Calu3 (cell line): ENCODE measurements at regions not wholly inside any gene's neighbourhood (a gene's known extent, or its start where the extent isn't known, plus 50 kb on each side); places are given as distances from the start of the nearest gene placed in this dataset.

Experiments used
- BruUV-seq: library from RNA; stranded (reverse); fragments of 400-500 nt; replicated peaks from 2 replicates; lab custom pipeline; 2021; lab: Mats Ljungman, UMichigan
- CTCF ChIA-PET: fragments of 300-600 bp; sonication (Branson Sonifier 250); formaldehyde crosslinking; loops from one replicate; lab custom pipeline; 2022; ENCODE audit warnings: antibody characterized with exemption; lab: Charles Lee
- DNase-seq: peaks from one replicate; pipeline ENCODE4 v3.0.0; 2022
- H3K27ac Mint-ChIP-seq: one replicate; pipeline ENCODE4 v1.8.0; 2022; ENCODE audit warnings: mixed read lengths; ENCODE audit not compliant: unreplicated experiment
- H3K27me3 Mint-ChIP-seq: one replicate; pipeline ENCODE4 v1.8.0; 2022; ENCODE audit warnings: mixed read lengths; ENCODE audit not compliant: unreplicated experiment
- H3K36me3 Mint-ChIP-seq: one replicate; pipeline ENCODE4 v1.8.0; 2022; ENCODE audit warnings: mild to moderate bottlenecking, moderate library complexity, mixed read lengths; ENCODE audit not compliant: insufficient read depth, unreplicated experiment
- H3K4me1 Mint-ChIP-seq: one replicate; pipeline ENCODE4 v1.8.0; 2022; ENCODE audit warnings: mild to moderate bottlenecking, low read depth, mixed read lengths; ENCODE audit not compliant: unreplicated experiment
- H3K4me3 Mint-ChIP-seq: one replicate; pipeline ENCODE4 v1.8.0; 2022; ENCODE audit warnings: mild to moderate bottlenecking, low read depth, moderate library complexity, mixed read lengths; ENCODE audit not compliant: unreplicated experiment
- H3K9me3 Mint-ChIP-seq: one replicate; pipeline ENCODE4 v1.8.0; 2022; ENCODE audit warnings: low read depth, mixed read lengths; ENCODE audit not compliant: unreplicated experiment
- intact Hi-C: fragments of 100-400 bp; cut with micrococcal nuclease; formaldehyde crosslinking; loops from one replicate; pipeline ENCODE4 v1.10.0; 2022; ENCODE audit not compliant: unreplicated experiment
- TF ChIP-seq, protein P1 (sequence below): fragments of 200-600 bp; IDR thresholded peaks from one replicate; pipeline ENCODE4 v1.8.0; 2022; ENCODE audit warnings: antibody characterized with exemption; ENCODE audit not compliant: unreplicated experiment

DNA sequence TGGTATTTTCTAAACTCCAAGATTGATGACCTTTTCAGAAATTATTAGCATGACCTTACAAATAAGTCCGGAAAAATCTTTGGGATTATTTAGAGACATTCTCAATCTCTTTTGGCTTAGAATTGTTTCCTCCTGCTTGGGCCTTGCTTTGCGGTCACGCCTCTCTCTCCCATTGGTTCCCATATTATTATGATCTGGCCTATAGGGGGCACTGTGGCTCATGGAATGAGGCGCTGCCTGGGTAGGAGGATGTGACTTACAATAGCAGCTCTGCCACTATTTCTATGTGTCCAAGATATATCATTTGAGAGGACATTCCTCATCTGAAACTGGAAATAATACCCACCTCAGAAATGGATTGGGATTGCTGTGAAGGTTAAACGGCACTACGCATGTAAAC, 464.9 kb downstream of the MFSD1 start:
- TF ChIP-seq, protein P1, sequence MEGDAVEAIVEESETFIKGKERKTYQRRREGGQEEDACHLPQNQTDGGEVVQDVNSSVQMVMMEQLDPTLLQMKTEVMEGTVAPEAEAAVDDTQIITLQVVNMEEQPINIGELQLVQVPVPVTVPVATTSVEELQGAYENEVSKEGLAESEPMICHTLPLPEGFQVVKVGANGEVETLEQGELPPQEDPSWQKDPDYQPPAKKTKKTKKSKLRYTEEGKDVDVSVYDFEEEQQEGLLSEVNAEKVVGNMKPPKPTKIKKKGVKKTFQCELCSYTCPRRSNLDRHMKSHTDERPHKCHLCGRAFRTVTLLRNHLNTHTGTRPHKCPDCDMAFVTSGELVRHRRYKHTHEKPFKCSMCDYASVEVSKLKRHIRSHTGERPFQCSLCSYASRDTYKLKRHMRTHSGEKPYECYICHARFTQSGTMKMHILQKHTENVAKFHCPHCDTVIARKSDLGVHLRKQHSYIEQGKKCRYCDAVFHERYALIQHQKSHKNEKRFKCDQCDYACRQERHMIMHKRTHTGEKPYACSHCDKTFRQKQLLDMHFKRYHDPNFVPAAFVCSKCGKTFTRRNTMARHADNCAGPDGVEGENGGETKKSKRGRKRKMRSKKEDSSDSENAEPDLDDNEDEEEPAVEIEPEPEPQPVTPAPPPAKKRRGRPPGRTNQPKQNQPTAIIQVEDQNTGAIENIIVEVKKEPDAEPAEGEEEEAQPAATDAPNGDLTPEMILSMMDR: peak; percentile 79
- H3K9me3 Mint-ChIP-seq: no peaks in the 10 kb centered on the region
- CTCF ChIA-PET: interaction anchor here (1.0 to 4.1 kb wide), 5 partner anchors 184 to 538 kb away, joined by 3 to 22 read pairs (median 6); no protein-coding TSS in a partner anchor
- H3K27ac Mint-ChIP-seq: no peak overlapping the region
- no peak overlapping the region for H3K4me3 Mint-ChIP-seq
- DNase-seq: peak; percentile 81
- BruUV-seq: no TSS peak
- H3K4me1 Mint-ChIP-seq: peaks cover 8% of the 10 kb centered on the region
- H3K36me3 Mint-ChIP-seq: no peaks in the 10 kb centered on the region
- H3K27me3 Mint-ChIP-seq: peaks cover 6% of the 10 kb centered on the region
- intact Hi-C loops: loop anchor here (10.0 kb wide), 1 partner anchor 618 kb away; no protein-coding TSS in a partner anchor

DNA sequence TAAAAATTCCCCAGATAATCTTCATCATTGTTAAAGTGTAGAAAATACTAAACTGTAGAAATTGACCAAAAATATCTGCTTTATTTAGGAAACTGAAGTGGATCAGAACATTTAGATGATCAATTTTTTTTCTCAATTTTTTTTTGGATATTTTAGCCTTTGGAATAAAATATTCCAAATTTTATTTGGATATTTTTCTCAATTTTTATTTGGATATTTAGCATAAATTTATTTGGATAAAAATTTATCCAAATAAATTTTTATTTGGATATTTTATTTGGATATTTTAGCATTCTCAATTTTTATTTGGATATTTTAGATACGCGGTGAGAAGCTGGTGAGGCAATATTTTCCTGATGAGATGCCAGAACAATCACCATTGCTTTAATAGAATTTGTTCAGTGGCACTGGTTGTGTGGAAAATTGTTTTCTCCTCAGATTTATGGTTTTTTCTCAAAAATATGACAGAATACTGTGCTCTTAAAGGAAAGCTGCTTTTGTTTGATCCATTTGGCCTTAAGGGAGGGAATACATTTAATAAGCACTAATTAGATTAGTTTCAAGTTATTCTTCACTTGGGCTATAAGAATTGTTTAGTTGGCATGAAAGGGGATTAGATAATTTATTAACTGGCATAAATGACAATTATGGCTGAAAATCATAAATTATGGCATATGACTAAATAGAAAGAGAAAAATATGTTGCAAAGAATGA, 470.1 kb downstream of the MFSD1 start:
- Mint-ChIP-seq H3K9me3 (no peaks in the 10 kb centered on the region), H3K4me3 (no peak overlapping the region), H3K4me1 (no peaks in the 10 kb centered on the region), H3K36me3 (no peaks in the 10 kb centered on the region), H3K27me3 (peaks cover 19% of the 10 kb centered on the region), H3K27ac (no peak overlapping the region)
- DNase-seq: no peak
- intact Hi-C loops: no loop called here
- CTCF ChIA-PET: interaction anchor here (0.6 kb wide), 1 partner anchor 1584 kb away, joined by 3 read pairs; no protein-coding TSS in a partner anchor
- TF ChIP-seq, protein P1: no peak
- BruUV-seq: no TSS peak

DNA sequence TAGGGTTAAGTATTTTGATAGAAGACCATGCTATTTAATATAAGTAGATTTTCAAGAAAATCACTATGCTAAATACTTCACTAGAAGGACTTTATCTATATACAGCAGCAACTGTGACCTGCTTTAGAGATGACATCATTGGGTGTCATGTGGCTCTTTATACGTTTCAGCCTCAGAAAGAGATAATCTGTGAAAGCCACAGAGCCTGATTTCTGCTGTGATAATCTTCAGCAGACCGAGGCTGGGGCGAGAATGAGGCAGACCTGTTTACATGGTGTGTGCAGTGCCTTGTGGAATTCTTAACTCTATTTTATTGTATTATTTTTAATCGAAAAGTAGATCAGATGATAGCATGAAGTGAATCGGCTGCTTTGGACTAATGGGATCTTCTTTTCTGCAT, 471.2 kb downstream of the MFSD1 start:
- DNase-seq: no peak
- Mint-ChIP-seq H3K4me3 (no peak overlapping the region), H3K9me3 (no peaks in the 10 kb centered on the region), H3K27me3 (peaks cover 24% of the 10 kb centered on the region), H3K27ac (no peak overlapping the region), H3K4me1 (no peaks in the 10 kb centered on the region), H3K36me3 (no peaks in the 10 kb centered on the region)
- TF ChIP-seq, protein P1: no peak
- CTCF ChIA-PET: no interaction called here
- no TSS peak for BruUV-seq
- intact Hi-C loops: no loop called here

DNA sequence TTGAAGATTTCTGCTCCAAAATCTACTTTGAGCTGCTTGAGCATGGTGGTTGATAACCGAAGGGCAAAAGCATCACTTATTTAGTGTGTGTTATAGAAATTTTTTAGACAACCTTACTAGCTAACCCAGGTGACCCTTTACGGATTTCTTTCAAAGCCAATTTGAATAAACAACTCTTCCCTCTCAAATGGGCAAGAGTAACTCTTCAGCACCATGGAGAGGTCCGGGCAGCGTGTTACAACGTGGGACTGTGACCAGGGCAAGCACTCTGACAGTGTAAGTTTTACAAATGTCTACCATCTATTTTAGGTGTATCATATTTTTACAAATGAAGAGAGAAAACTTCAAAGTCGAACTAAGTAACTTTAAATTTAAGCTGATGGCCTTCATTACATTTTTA, 471.8 kb downstream of the MFSD1 start:
- peak; percentile 76 for DNase-seq
- intact Hi-C loops: no loop called here
- peaks cover 24% of the 10 kb centered on the region for H3K27me3 Mint-ChIP-seq
- H3K36me3 Mint-ChIP-seq: no peaks in the 10 kb centered on the region
- H3K27ac Mint-ChIP-seq: no peak overlapping the region
- no peak overlapping the region for H3K4me3 Mint-ChIP-seq
- CTCF ChIA-PET: no interaction called here
- no peaks in the 10 kb centered on the region for H3K4me1 Mint-ChIP-seq
- TF ChIP-seq, protein P1: no peak
- BruUV-seq: no TSS peak
- no peaks in the 10 kb centered on the region for H3K9me3 Mint-ChIP-seq
